GM12878 (cell line): ENCODE measurements at regions not wholly inside any gene's neighbourhood (a gene's known extent, or its start where the extent isn't known, plus 50 kb on each side); places are given as distances from the start of the nearest gene placed in this dataset.

Source experiments
- ATAC-seq: fragments of 200-7000 bp; cut with Tn5 transposase; 3 replicates; pipeline ENCODE4 v1.9.1; 2020; ENCODE audit warnings: mild to moderate bottlenecking, moderate library complexity
- BruUV-seq: library from RNA; stranded (reverse); fragments of 400-500 nt; replicated peaks from 2 replicates; lab custom pipeline; 2021; lab: Mats Ljungman, UMichigan
- CTCF ChIA-PET: fragments of 300-600 bp; sonication (Branson Sonifier 250); formaldehyde crosslinking; extraction: SDS; loops from one replicate; lab custom pipeline; 2021; ENCODE audit warnings: inconsistent platforms; lab: Yijun Ruan, JAX
- POLR2A ChIA-PET: fragments of 350-600 bp; formaldehyde crosslinking; extraction: SDS; loops from one replicate; lab custom pipeline; 2021; ENCODE audit warnings: inconsistent platforms; lab: Charles Lee
- RAD21 ChIA-PET: fragments of 300-600 bp; sonication (Branson Sonifier 250); formaldehyde crosslinking; loops from one replicate; lab custom pipeline; 2023; ENCODE audit warnings: antibody characterized with exemption; ENCODE audit not compliant: unreplicated experiment; lab: Charles Lee
- SMC1A ChIA-PET: fragments of 300-600 bp; sonication (Branson Sonifier 250); formaldehyde crosslinking; loops from one replicate; lab custom pipeline; 2023; ENCODE audit not compliant: unreplicated experiment, uncharacterized antibody; lab: Charles Lee
- DNase-seq: peaks from one replicate; pipeline ENCODE4 v3.0.0-alpha.2; 2011; ENCODE audit warnings: low read depth, low spot score
- FAIRE-seq: peaks from 3 replicates; lab custom pipeline; 2011; peaks lifted over from hg19 to GRCh38; lab: Jason Lieb, UNC
- H2AFZ ChIP-seq: 2 replicates; pipeline ENCODE4 v1.6.0; 2011; ENCODE audit warnings: low read depth, low read length, control low read depth; ENCODE audit not compliant: control insufficient read depth
- H3K27ac ChIP-seq: 2 replicates; pipeline ENCODE4 v1.5.1; 2011; ENCODE audit warnings: control low read depth; ENCODE audit not compliant: control insufficient read depth, insufficient read depth
- H3K27me3 ChIP-seq, 2 experiments: replicated peaks in 1 of 2; 2 replicates each; pipeline versions ENCODE4 v1.6.0 to v1.6.1; 2011; ENCODE audit warnings: low read length in 1 of 2; ENCODE audit not compliant: control insufficient read depth in 2 of 2, insufficient read depth in 2 of 2
- H3K36me3 ChIP-seq, 2 experiments: 2 replicates each; pipeline ENCODE4 v1.5.1; 2011; ENCODE audit warnings: low read length in 1 of 2; ENCODE audit not compliant: control insufficient read depth in 2 of 2, insufficient read depth in 2 of 2
- H3K4me1 ChIP-seq: 2 replicates; pipeline ENCODE4 v1.6.1; 2011; ENCODE audit warnings: mild to moderate bottlenecking, low read length, moderate library complexity, mixed read lengths; ENCODE audit not compliant: control insufficient read depth, insufficient read depth
- H3K4me2 ChIP-seq: 2 replicates; pipeline ENCODE4 v1.6.0; 2011; ENCODE audit warnings: control low read depth; ENCODE audit not compliant: control insufficient read depth, insufficient read depth
- H3K4me3 ChIP-seq: fragments of 200-600 bp; sonication (generic); 2 replicates; pipeline ENCODE4 v1.5.1; 2016
- H3K79me2 ChIP-seq: 2 replicates; pipeline ENCODE4 v1.6.0; 2011; ENCODE audit warnings: low read length; ENCODE audit not compliant: control insufficient read depth, insufficient read depth
- H3K9ac ChIP-seq: 2 replicates; pipeline ENCODE4 v1.8.0; 2011; ENCODE audit warnings: low read length, control low read depth, mixed read lengths; ENCODE audit not compliant: control insufficient read depth, insufficient read depth
- H3K9me3 ChIP-seq: replicated peaks from 3 replicates; pipeline ENCODE4 v1.5.1; 2011; ENCODE audit warnings: mild to moderate bottlenecking, low read length; ENCODE audit not compliant: control insufficient read depth, insufficient read depth
- H4K20me1 ChIP-seq: 2 replicates; pipeline ENCODE4 v1.6.0; 2011; ENCODE audit not compliant: control insufficient read depth, insufficient read depth
- ASH2L ChIP-seq: fragments of 300-600, 200-600 bp; sonication (generic); IDR thresholded peaks from 2 replicates; pipeline ENCODE4 v1.6.1; 2017; ENCODE audit warnings: low read depth, mild to moderate bottlenecking, borderline replicate concordance
- ATF7 ChIP-seq: fragments of 450-650 bp; IDR thresholded peaks from 2 replicates; pipeline ENCODE4 v1.6.1; 2016; ENCODE audit warnings: low read depth, mild to moderate bottlenecking
- EP300 ChIP-seq, 2 experiments: fragments of 150-350 bp in 1 of 2; IDR thresholded peaks; 2 replicates each; pipeline ENCODE4 v1.6.1; 2011 to 2012; ENCODE audit warnings: low read depth in 2 of 2, low read length in 2 of 2, borderline replicate concordance in 1 of 2, improper control_type of control experiment in 1 of 2, inconsistent platforms in 1 of 2; ENCODE audit not compliant: control insufficient read depth in 1 of 2
- IKZF2 ChIP-seq, 2 experiments: fragments of 450-650 bp; IDR thresholded peaks; 2 replicates each; pipeline ENCODE4 v1.6.1; 2017; ENCODE audit warnings: mild to moderate bottlenecking in 2 of 2, moderate library complexity in 2 of 2
- NBN ChIP-seq: fragments of 450-650 bp; IDR thresholded peaks from 2 replicates; pipeline ENCODE4 v1.6.1; 2016
- NR2F1 ChIP-seq: fragments of 450-650 bp; conservative IDR thresholded peaks from 2 replicates; pipeline ENCODE4 v1.6.1; 2017; ENCODE audit warnings: mild to moderate bottlenecking
- SPI1 ChIP-seq: IDR thresholded peaks from 2 replicates; pipeline ENCODE4 v1.6.1; 2011; ENCODE audit warnings: low read depth, mild to moderate bottlenecking, low read length, moderate library complexity, borderline replicate concordance; ENCODE audit not compliant: insufficient read depth
- WGBS: methylation state at CpG from one replicate; pipeline ENCODE4 v1.1.6; 2016; ENCODE audit warnings: low lambda C conversion rate; ENCODE audit not compliant: insufficient replicate concordance, insufficient coverage; ENCODE audit errors: missing lambda C conversion rate; 5-methylcytosine and 5-hydroxymethylcytosine counted together
- in situ Hi-C: fragments of 300-500 bp; cut with MboI; formaldehyde crosslinking; loops from 9 replicates; pipeline ENCODE4 v1.14.3; 2018; ENCODE audit warnings: mixed read lengths
- intact Hi-C: fragments of 100-400 bp; cut with micrococcal nuclease; formaldehyde crosslinking; loops from one replicate; pipeline ENCODE4 v1.14.2; 2022; ENCODE audit not compliant: unreplicated experiment
- TF ChIP-seq, protein P1 (sequence below): fragments of 450-650 bp; IDR thresholded peaks from 2 replicates; pipeline ENCODE4 v1.6.1; 2016; ENCODE audit warnings: mild to moderate bottlenecking
- TF ChIP-seq, protein P2 (sequence below): fragments of 450-650 bp; IDR thresholded peaks from 2 replicates; pipeline ENCODE4 v1.6.1; 2017; ENCODE audit warnings: mild to moderate bottlenecking
- TF ChIP-seq, protein P3 (sequence below): fragments of 450-650 bp; IDR thresholded peaks from 2 replicates; pipeline ENCODE4 v1.6.1; 2016; ENCODE audit warnings: mild to moderate bottlenecking

GRCh38 chr5:116382874-116383266, 191.8 kb downstream of the SEMA6A start:
- no peaks in the 10 kb centered on the region for H3K79me2 ChIP-seq
- H3K4me1 ChIP-seq, result no peaks in the 10 kb centered on the region
- no peaks in the 10 kb centered on the region for H3K9me3 ChIP-seq
- in situ Hi-C loops, result no loop called here
- ChIA-PET POLR2A (no interaction called here), RAD21 (interaction anchor here (1.0 to 1.8 kb wide), 2 partner anchors 10 to 23 kb away, joined by 3 to 6 read pairs; no protein-coding TSS in a partner anchor)
- DNase-seq (no peak), ATAC-seq (no peak; the same call in 2 of the 3 replicates)
- H3K9ac ChIP-seq, result no peak overlapping the region
- H3K27ac ChIP-seq, result no peak overlapping the region
- no peaks in the 10 kb centered on the region for H3K27me3 ChIP-seq
- H3K4me3 ChIP-seq, result no peak overlapping the region
- no peaks in the 10 kb centered on the region for H3K36me3 ChIP-seq
- TF ChIP-seq IKZF2 (IDR thresholded peaks at IDR 0.05), result no peak
- TF ChIP-seq NR2F1, result 0 out of 2 replicates have a peak, but pooled peaks have one; percentile 31
- peak; percentile 37; the same call in 1 of the 2 replicates for TF ChIP-seq SPI1
- TF ChIP-seq, all 136 proteins: peak for 2
- BruUV-seq, result no TSS peak
- CTCF ChIA-PET, result no interaction called here
- 60% methylated on average over 3 of the region's 3 CpGs for WGBS
- no peaks in the 10 kb centered on the region for H4K20me1 ChIP-seq
- intact Hi-C loops, result no loop called here
- FAIRE-seq, result no peak
- no peak overlapping the region for H3K4me2 ChIP-seq
- no peak overlapping the region for H2AFZ ChIP-seq
- SMC1A ChIA-PET, result interaction anchor here (0.9 to 1.4 kb wide), 5 partner anchors 10 to 81 kb away, joined by 3 to 6 read pairs (median 3); no protein-coding TSS in a partner anchor

DNA sequence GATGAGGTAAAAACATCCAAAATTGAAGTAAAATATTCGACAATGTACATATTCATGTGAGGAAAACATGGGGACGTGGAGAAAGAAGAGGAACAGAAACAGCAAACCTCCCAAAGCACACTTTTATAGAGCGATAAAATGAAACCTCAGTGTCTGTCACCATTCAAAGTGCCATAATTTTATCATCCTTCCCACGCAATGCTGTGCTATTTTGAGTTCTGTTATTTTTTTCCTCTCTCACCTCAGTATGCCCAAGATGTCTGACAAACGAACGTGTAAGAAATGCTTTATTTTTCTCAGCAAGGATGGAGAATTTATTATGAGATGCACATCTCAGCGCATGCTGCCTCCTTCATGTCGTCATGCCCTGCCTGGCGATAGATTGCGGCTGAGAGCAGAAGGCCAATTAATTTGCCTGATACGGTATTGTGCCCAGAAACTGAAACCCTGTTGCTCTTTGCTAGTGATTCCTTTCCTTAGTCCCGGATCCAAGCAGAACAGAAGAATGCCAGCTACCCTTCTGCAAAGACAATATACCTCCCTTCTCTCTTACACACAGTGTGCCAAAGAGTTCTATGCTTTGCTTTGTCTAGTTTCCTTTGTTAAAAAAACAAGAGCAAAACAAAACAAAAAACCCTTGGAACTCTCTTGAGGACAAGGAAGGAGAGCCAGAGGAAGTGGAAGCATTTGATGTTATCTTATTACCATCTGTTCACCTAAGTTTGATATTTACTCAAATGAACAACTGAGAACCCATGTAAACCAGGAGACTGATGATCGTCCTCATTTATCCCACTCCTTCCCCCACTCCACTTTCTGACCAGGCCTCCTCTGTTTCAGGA, 192.4 kb downstream of the SEMA6A start:
- no TSS peak for BruUV-seq
- no peak overlapping the region for H2AFZ ChIP-seq
- H3K36me3 ChIP-seq, result no peaks in the 10 kb centered on the region
- H3K4me2 ChIP-seq, result no peak overlapping the region
- H3K4me3 ChIP-seq, result no peak overlapping the region
- no peaks in the 10 kb centered on the region for H3K9me3 ChIP-seq
- no peak for DNase-seq
- 79% methylated on average over 13 of the region's 13 CpGs for WGBS
- SMC1A ChIA-PET, result interaction anchor here (0.9 to 1.4 kb wide), 4 partner anchors 10 to 82 kb away, joined by 3 read pairs; no protein-coding TSS in a partner anchor
- no peaks in the 10 kb centered on the region for H4K20me1 ChIP-seq
- CTCF ChIA-PET, result no interaction called here
- H3K4me1 ChIP-seq, result no peaks in the 10 kb centered on the region
- ATAC-seq, result no peak
- in situ Hi-C loops (no loop called here), intact Hi-C loops (no loop called here)
- H3K27ac ChIP-seq, result no peak overlapping the region
- H3K9ac ChIP-seq, result no peak overlapping the region
- no peaks in the 10 kb centered on the region for H3K27me3 ChIP-seq
- H3K79me2 ChIP-seq, result no peaks in the 10 kb centered on the region
- RAD21 ChIA-PET, result interaction anchor here (1.0 to 1.8 kb wide), 2 partner anchors 9 to 22 kb away, joined by 3 to 6 read pairs; no protein-coding TSS in a partner anchor
- no peak for TF ChIP-seq EP300 (IDR thresholded peaks at IDR 0.05; ENCODE audit: borderline replicate concordance in 1 of 2, control insufficient read depth in 1 of 2, low read depth in 2 of 2, low read length in 2 of 2)
- TF ChIP-seq SPI1, result 0 out of 2 replicates have a peak, but pooled peaks have one; percentile 8
- no peak for TF ChIP-seq ATF7
- TF ChIP-seq, protein P1, sequence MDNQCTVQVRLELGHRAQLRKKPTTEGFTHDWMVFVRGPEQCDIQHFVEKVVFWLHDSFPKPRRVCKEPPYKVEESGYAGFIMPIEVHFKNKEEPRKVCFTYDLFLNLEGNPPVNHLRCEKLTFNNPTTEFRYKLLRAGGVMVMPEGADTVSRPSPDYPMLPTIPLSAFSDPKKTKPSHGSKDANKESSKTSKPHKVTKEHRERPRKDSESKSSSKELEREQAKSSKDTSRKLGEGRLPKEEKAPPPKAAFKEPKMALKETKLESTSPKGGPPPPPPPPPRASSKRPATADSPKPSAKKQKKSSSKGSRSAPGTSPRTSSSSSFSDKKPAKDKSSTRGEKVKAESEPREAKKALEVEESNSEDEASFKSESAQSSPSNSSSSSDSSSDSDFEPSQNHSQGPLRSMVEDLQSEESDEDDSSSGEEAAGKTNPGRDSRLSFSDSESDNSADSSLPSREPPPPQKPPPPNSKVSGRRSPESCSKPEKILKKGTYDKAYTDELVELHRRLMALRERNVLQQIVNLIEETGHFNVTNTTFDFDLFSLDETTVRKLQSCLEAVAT, result 0 out of 2 replicates have a peak, but pooled peaks have one; percentile 16
- TF ChIP-seq NBN, result no peak
- TF ChIP-seq, protein P2, sequence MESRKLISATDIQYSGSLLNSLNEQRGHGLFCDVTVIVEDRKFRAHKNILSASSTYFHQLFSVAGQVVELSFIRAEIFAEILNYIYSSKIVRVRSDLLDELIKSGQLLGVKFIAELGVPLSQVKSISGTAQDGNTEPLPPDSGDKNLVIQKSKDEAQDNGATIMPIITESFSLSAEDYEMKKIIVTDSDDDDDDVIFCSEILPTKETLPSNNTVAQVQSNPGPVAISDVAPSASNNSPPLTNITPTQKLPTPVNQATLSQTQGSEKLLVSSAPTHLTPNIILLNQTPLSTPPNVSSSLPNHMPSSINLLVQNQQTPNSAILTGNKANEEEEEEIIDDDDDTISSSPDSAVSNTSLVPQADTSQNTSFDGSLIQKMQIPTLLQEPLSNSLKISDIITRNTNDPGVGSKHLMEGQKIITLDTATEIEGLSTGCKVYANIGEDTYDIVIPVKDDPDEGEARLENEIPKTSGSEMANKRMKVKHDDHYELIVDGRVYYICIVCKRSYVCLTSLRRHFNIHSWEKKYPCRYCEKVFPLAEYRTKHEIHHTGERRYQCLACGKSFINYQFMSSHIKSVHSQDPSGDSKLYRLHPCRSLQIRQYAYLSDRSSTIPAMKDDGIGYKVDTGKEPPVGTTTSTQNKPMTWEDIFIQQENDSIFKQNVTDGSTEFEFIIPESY, result peak; percentile 12; the same call in 1 of the 2 replicates
- no peak for TF ChIP-seq ASH2L
- TF ChIP-seq, protein P3, sequence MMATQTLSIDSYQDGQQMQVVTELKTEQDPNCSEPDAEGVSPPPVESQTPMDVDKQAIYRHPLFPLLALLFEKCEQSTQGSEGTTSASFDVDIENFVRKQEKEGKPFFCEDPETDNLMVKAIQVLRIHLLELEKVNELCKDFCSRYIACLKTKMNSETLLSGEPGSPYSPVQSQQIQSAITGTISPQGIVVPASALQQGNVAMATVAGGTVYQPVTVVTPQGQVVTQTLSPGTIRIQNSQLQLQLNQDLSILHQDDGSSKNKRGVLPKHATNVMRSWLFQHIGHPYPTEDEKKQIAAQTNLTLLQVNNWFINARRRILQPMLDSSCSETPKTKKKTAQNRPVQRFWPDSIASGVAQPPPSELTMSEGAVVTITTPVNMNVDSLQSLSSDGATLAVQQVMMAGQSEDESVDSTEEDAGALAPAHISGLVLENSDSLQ, result no peak
- POLR2A ChIA-PET, result no interaction called here
- FAIRE-seq, result no peak
